ENCODE measurements at regions not wholly inside any gene's neighbourhood (a gene's known extent, or its start where the extent isn't known, plus 50 kb on each side); places are given as distances from the start of the nearest gene placed in this dataset.

- DNase-seq (ENCODE audit: low read depth in 3 of 3, low spot score in 2 of 3): no peak
These were observed 61.6 kb downstream of the LSM5 start for GRCh38 chr7:32428546-32428945.

- DNase-seq (ENCODE audit: low read depth in 3 of 3, low spot score in 2 of 3): peak; percentile 64 to 74 (median 64)
These were observed 62.4 kb downstream of the LSM5 start for GRCh38 chr7:32427769-32428291.

GRCh38 chr7:32416846-32417245, 73.3 kb downstream of the LSM5 start:
- no peak for DNase-seq (ENCODE audit: low read depth in 3 of 3, low spot score in 2 of 3)

GRCh38 chr7:32415936-32416335, 74.2 kb downstream of the LSM5 start:
- DNase-seq (ENCODE audit: low read depth in 3 of 3, low spot score in 2 of 3): no peak

- DNase-seq (ENCODE audit: low read depth in 3 of 3, low spot score in 2 of 3): no peak
These were observed 74.7 kb downstream of the LSM5 start for GRCh38 chr7:32415519-32415918.

- no peak for DNase-seq (ENCODE audit: low read depth in 3 of 3, low spot score in 2 of 3)
These were observed 77.7 kb downstream of the LSM5 start for GRCh38 chr7:32412471-32412870.

GRCh38 chr7:32410545-32410944, 79.6 kb downstream of the LSM5 start:
- no peak for DNase-seq (ENCODE audit: low read depth in 3 of 3, low spot score in 2 of 3)

- no peak for DNase-seq (ENCODE audit: low read depth in 3 of 3, low spot score in 2 of 3)
These were observed 83.8 kb downstream of the LSM5 start for GRCh38 chr7:32406386-32406785.

- no peak for DNase-seq (ENCODE audit: low read depth in 3 of 3, low spot score in 2 of 3)
These were observed 86.5 kb downstream of the LSM5 start for GRCh38 chr7:32403463-32404229.

- DNase-seq (ENCODE audit: low read depth in 3 of 3, low spot score in 2 of 3): no peak
These were observed 89.5 kb downstream of the LSM5 start for GRCh38 chr7:32400676-32401075.

- no peak for DNase-seq (ENCODE audit: low read depth in 3 of 3, low spot score in 2 of 3)
These were observed 90.9 kb downstream of the LSM5 start for GRCh38 chr7:32399311-32399710.

- no peak for DNase-seq (ENCODE audit: low read depth in 3 of 3, low spot score in 2 of 3)
These were observed 95.0 kb downstream of the LSM5 start for GRCh38 chr7:32395168-32395567.

- no peak for DNase-seq (ENCODE audit: low read depth in 3 of 3, low spot score in 2 of 3)
These were observed 96.3 kb downstream of the LSM5 start for GRCh38 chr7:32393861-32394260.

- DNase-seq (ENCODE audit: low read depth in 3 of 3, low spot score in 2 of 3): no peak
These were observed 100.0 kb downstream of the LSM5 start for GRCh38 chr7:32390210-32390609.

GRCh38 chr7:32385316-32385956, 104.7 kb downstream of the LSM5 start:
- DNase-seq (ENCODE audit: low read depth in 3 of 3, low spot score in 2 of 3): no peak

- no peak for DNase-seq (ENCODE audit: low read depth in 3 of 3, low spot score in 2 of 3)
These were observed 109.1 kb downstream of the LSM5 start for GRCh38 chr7:32381024-32381601.

GRCh38 chr7:32379510-32380112, 110.6 kb downstream of the LSM5 start:
- DNase-seq (ENCODE audit: low read depth in 3 of 3, low spot score in 2 of 3): no peak

GRCh38 chr7:32378988-32379387, 111.2 kb downstream of the LSM5 start:
- DNase-seq (ENCODE audit: low read depth in 3 of 3, low spot score in 2 of 3): no peak

GRCh38 chr7:32364581-32364980, 125.6 kb downstream of the LSM5 start:
- DNase-seq (ENCODE audit: low read depth in 3 of 3, low spot score in 2 of 3): no peak

GRCh38 chr7:32360127-32360526, 130.1 kb downstream of the LSM5 start:
- no peak for DNase-seq (ENCODE audit: low read depth in 3 of 3, low spot score in 2 of 3)

GRCh38 chr7:32357535-32358277, 132.5 kb downstream of the LSM5 start:
- DNase-seq (ENCODE audit: low read depth in 3 of 3, low spot score in 2 of 3): no peak
